Natural killer cell (primary cell): ENCODE measurements at regions not wholly inside any gene's neighbourhood (a gene's known extent, or its start where the extent isn't known, plus 50 kb on each side); places are given as distances from the start of the nearest gene placed in this dataset.

ENCODE experiments used
- ATAC-seq, 3 donors: fragments of 150-1000 bp in 2 of 3; fragments of 200-7000 bp in 1 of 3; cut with Tn5 transposase; 1 replicate in 1 of 3; 2 replicates in 2 of 3; pipeline ENCODE4 v1.10.0; 2021; ENCODE audit warnings: mild to moderate bottlenecking in 2 of 3, moderate library complexity in 2 of 3
- DNase-seq, 2 donors: peaks; one replicate each; pipeline versions ENCODE4 v3.0.0 to v3.0.0-alpha.2; 2013 to 2021; ENCODE audit warnings: mixed read lengths in 1 of 2
- H3K27ac ChIP-seq: one replicate; pipeline ENCODE4 v1.5.1; 2013; ENCODE audit warnings: mild to moderate bottlenecking, low read length
- H3K27me3 ChIP-seq: one replicate; pipeline ENCODE4 v1.6.1; 2013; ENCODE audit warnings: low read length; ENCODE audit not compliant: control insufficient read depth, insufficient read depth
- H3K36me3 ChIP-seq: one replicate; pipeline ENCODE4 v1.6.1; 2013; ENCODE audit warnings: low read length; ENCODE audit not compliant: control insufficient read depth, insufficient read depth
- H3K4me1 ChIP-seq: one replicate; pipeline ENCODE4 v1.6.1; 2013; ENCODE audit warnings: low read length; ENCODE audit not compliant: control insufficient read depth, insufficient read depth
- H3K4me3 ChIP-seq: one replicate; pipeline ENCODE4 v1.5.1; 2013; ENCODE audit warnings: low read length
- H3K9me3 ChIP-seq: one replicate; pipeline ENCODE4 v1.6.1; 2013; ENCODE audit warnings: low read length; ENCODE audit not compliant: control insufficient read depth, insufficient read depth
- H3K27ac Mint-ChIP-seq, 2 donors: one replicate each; pipeline ENCODE4 v1.8.0; 2022; ENCODE audit warnings: mild to moderate bottlenecking in 2 of 2, mixed read lengths in 2 of 2, moderate library complexity in 1 of 2
- H3K27me3 Mint-ChIP-seq, 2 donors: one replicate each; pipeline ENCODE4 v1.8.0; 2022; ENCODE audit warnings: low read depth in 2 of 2, mixed read lengths in 2 of 2
- H3K36me3 Mint-ChIP-seq: one replicate; pipeline ENCODE4 v1.8.0; 2022; ENCODE audit warnings: mixed read lengths
- H3K4me1 Mint-ChIP-seq, 2 donors: one replicate each; pipeline ENCODE4 v1.8.0; 2022; ENCODE audit warnings: mixed read lengths in 2 of 2
- H3K4me3 Mint-ChIP-seq: one replicate; pipeline ENCODE4 v1.8.0; 2022; ENCODE audit warnings: mild to moderate bottlenecking, moderate library complexity, mixed read lengths
- H3K9me3 Mint-ChIP-seq, 2 donors: one replicate each; pipeline ENCODE4 v1.8.0; 2022; ENCODE audit warnings: mixed read lengths in 2 of 2
- WGBS: methylation state at CpG from one replicate; pipeline ENCODE4 v1.1.7; 2013; ENCODE audit warnings: missing lambda C conversion rate; ENCODE audit not compliant: insufficient coverage; 5-methylcytosine and 5-hydroxymethylcytosine counted together
- intact Hi-C: fragments of 100-400 bp; cut with micrococcal nuclease; formaldehyde crosslinking; loops from one replicate; pipeline ENCODE4 v1.14.2; 2022
- TF ChIP-seq, protein P1 (sequence below): fragments of 200-600 bp; IDR thresholded peaks from one replicate; pipeline ENCODE4 v1.8.0; 2022; ENCODE audit warnings: antibody characterized with exemption

DNA sequence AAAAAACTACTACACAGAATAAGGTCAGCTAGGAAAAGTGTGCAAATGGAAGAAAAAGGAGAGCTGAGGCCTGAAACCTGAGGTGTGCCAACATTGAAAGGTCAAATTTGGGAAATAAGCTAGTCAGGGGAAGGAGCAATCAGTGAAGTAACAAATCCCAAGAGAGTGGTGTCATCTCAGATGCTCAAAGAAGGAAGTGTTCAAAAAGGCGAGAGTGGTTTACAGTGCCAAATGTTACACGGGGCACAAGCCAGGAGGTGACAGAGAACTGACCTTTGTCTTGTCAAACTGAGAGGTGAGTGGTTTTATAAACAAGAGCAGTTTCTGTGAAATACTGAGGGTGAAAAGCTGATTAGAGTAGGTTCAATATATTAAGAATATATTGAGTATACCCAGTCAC is 83.0 kb upstream of the TCF21 start:
- H3K4me1 Mint-ChIP-seq, result no peaks in the 10 kb centered on the region
- no peak overlapping the region for H3K27ac Mint-ChIP-seq
- H3K36me3 ChIP-seq, result no peaks in the 10 kb centered on the region
- TF ChIP-seq, protein P1, sequence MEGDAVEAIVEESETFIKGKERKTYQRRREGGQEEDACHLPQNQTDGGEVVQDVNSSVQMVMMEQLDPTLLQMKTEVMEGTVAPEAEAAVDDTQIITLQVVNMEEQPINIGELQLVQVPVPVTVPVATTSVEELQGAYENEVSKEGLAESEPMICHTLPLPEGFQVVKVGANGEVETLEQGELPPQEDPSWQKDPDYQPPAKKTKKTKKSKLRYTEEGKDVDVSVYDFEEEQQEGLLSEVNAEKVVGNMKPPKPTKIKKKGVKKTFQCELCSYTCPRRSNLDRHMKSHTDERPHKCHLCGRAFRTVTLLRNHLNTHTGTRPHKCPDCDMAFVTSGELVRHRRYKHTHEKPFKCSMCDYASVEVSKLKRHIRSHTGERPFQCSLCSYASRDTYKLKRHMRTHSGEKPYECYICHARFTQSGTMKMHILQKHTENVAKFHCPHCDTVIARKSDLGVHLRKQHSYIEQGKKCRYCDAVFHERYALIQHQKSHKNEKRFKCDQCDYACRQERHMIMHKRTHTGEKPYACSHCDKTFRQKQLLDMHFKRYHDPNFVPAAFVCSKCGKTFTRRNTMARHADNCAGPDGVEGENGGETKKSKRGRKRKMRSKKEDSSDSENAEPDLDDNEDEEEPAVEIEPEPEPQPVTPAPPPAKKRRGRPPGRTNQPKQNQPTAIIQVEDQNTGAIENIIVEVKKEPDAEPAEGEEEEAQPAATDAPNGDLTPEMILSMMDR, result no peak
- H3K9me3 ChIP-seq, result peaks cover 2% of the 10 kb centered on the region
- DNase-seq (no peak), ATAC-seq (no peak)
- 65% methylated on average over 2 of the region's 2 CpGs for WGBS
- H3K9me3 Mint-ChIP-seq, result peaks cover 0 to 3% of the 10 kb centered on the region in 2 donors
- H3K4me1 ChIP-seq, result no peaks in the 10 kb centered on the region
- no peak overlapping the region for H3K27ac ChIP-seq
- no peaks in the 10 kb centered on the region for H3K36me3 Mint-ChIP-seq
- intact Hi-C loops, result no loop called here
- H3K4me3 ChIP-seq, result no peak overlapping the region
- H3K27me3 ChIP-seq, result no peaks in the 10 kb centered on the region
- H3K4me3 Mint-ChIP-seq, result no peak overlapping the region
- H3K27me3 Mint-ChIP-seq, result no peaks in the 10 kb centered on the region

DNA sequence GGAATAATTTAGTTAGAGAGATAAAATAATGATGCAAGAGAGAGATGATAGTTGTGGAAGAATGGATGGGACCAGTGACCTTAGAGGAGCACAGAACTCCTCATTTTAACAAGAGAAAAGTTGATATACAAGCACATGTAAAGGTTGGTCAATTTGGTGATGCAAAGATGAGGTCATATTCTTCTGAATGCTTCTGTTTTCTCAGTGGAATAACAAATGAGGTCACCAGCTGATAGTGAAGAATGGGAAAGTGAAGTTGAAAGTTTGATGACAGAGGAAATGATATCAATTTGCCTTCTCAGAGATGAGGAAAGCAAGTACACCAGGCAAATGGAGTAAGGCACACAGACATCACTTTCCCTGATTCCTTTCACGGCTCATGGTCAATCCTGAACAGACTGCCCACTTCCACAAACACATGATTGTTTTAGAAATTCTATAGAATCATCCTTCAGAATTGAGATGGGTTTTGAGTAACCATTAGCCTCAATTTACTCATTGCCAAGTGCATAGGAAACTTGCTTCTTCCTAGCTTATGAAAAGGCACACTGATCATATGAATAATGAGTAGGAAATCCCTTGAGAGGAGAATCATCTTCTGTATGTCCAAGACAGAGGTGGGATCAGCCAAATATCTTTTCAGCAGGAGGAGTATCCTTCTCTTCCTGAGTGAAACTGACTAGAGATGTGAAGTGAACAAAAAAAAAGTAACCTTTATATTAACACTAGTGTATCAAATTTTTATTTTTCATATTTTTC is 82.4 kb upstream of the TCF21 start:
- Histone ChIP-seq H3K27me3 (no peaks in the 10 kb centered on the region), H3K4me1 (no peaks in the 10 kb centered on the region), H3K27ac (no peak overlapping the region), H3K36me3 (no peaks in the 10 kb centered on the region), H3K9me3 (peaks cover 2% of the 10 kb centered on the region), H3K4me3 (no peak overlapping the region)
- intact Hi-C loops, result no loop called here
- H3K4me3 Mint-ChIP-seq, result no peak overlapping the region
- ATAC-seq (no peak), DNase-seq (no peak)
- WGBS, result 80% methylated on average over 1 of the region's 1 CpG
- H3K27ac Mint-ChIP-seq, result no peak overlapping the region
- peaks cover 0 to 3% of the 10 kb centered on the region in 2 donors for H3K9me3 Mint-ChIP-seq
- H3K36me3 Mint-ChIP-seq, result no peaks in the 10 kb centered on the region
- TF ChIP-seq, protein P1, result no peak
- no peaks in the 10 kb centered on the region for H3K4me1 Mint-ChIP-seq
- H3K27me3 Mint-ChIP-seq, result no peaks in the 10 kb centered on the region

DNA sequence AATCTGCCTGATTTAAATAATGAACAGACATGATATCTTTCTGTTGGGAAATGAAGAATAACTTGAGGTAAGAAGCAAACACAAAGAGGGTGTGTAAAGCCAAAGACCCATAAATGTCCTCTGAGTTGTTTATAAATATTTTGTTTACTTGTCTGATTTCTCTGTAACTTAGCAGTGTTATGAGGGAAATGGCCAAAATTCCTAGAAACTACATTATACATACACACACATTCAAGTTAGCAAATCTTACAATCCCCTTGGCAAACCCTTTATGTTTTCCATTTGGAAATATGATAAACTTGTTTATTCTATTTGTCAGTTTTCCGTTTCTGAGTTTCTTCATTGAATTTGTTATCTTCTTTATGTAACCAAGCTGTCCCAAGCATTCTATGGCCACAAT is 81.4 kb upstream of the TCF21 start:
- WGBS, result no CpG with 5 or more reads among the region's 1 CpG
- peaks cover 0 to 3% of the 10 kb centered on the region in 2 donors for H3K9me3 Mint-ChIP-seq
- Histone ChIP-seq H3K27me3 (peaks cover under 1% of the 10 kb centered on the region), H3K27ac (no peak overlapping the region), H3K4me3 (no peak overlapping the region), H3K9me3 (peaks cover 2% of the 10 kb centered on the region), H3K36me3 (no peaks in the 10 kb centered on the region), H3K4me1 (no peaks in the 10 kb centered on the region)
- H3K4me1 Mint-ChIP-seq, result no peaks in the 10 kb centered on the region
- ATAC-seq (no peak), DNase-seq (no peak)
- intact Hi-C loops, result no loop called here
- TF ChIP-seq, protein P1, result no peak
- H3K4me3 Mint-ChIP-seq, result no peak overlapping the region
- no peak overlapping the region for H3K27ac Mint-ChIP-seq
- H3K36me3 Mint-ChIP-seq, result no peaks in the 10 kb centered on the region
- H3K27me3 Mint-ChIP-seq, result no peaks in the 10 kb centered on the region

DNA sequence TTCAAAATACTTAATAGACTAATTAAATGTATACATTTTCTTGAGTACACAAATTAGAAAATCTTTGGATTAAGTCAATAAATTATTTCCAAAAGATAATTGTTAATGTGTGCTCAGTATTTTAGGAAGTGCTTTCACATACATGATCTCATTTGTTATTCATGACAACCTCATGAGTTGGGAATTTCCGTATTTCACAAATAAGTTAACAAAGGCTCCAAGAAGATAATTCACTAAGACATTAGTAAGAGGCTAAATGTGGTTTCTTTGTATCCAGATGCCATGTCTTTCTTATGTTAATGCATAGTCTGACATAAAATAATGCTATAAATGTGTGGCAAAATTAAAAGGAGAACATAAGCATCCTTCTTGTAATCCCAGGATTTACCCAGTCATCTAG is 79.5 kb upstream of the TCF21 start:
- WGBS, result no CpG with 5 or more reads among the region's 1 CpG
- Histone ChIP-seq H3K4me1 (no peaks in the 10 kb centered on the region), H3K27me3 (peaks cover 3% of the 10 kb centered on the region), H3K4me3 (no peak overlapping the region), H3K9me3 (peaks cover 2% of the 10 kb centered on the region), H3K27ac (no peak overlapping the region), H3K36me3 (no peaks in the 10 kb centered on the region)
- Mint-ChIP-seq H3K36me3 (no peaks in the 10 kb centered on the region), H3K27ac (no peak overlapping the region), H3K27me3 (no peaks in the 10 kb centered on the region), H3K4me1 (no peaks in the 10 kb centered on the region), H3K9me3 (peaks cover 0 to 3% of the 10 kb centered on the region in 2 donors), H3K4me3 (no peak overlapping the region)
- TF ChIP-seq, protein P1, result no peak
- intact Hi-C loops, result no loop called here
- no peak for ATAC-seq
- no peak for DNase-seq
